DND-41 (cell line): ENCODE measurements at regions not wholly inside any gene's neighbourhood (a gene's known extent, or its start where the extent isn't known, plus 50 kb on each side); places are given as distances from the start of the nearest gene placed in this dataset.

Experiments used
- ATAC-seq: fragments of 200-7000 bp; cut with Tn5 transposase; 3 replicates; pipeline ENCODE4 v1.9.1; 2021; ENCODE audit warnings: low read depth; ENCODE audit not compliant: insufficient read depth
- DNase-seq: peaks from one replicate; pipeline ENCODE4 v3.0.0-alpha.2; 2020
- H2AFZ ChIP-seq: 2 replicates; pipeline ENCODE4 v1.6.0; 2012; ENCODE audit warnings: low read depth, low read length
- H3K27ac ChIP-seq: 2 replicates; pipeline ENCODE4 v1.5.1; 2012; ENCODE audit warnings: low read length, inconsistent platforms
- H3K27me3 ChIP-seq: fragments of 200-600 bp; sonication (generic); 2 replicates; pipeline ENCODE4 v1.6.0; 2012; ENCODE audit warnings: low read length, mild to moderate bottlenecking, inconsistent platforms; ENCODE audit not compliant: insufficient read depth, poor library complexity
- H3K36me3 ChIP-seq: 2 replicates; pipeline ENCODE4 v1.5.1; 2012; ENCODE audit warnings: low read length, inconsistent platforms; ENCODE audit not compliant: insufficient read depth
- H3K4me1 ChIP-seq: 2 replicates; pipeline ENCODE4 v1.5.1; 2012; ENCODE audit warnings: mild to moderate bottlenecking, low read length; ENCODE audit not compliant: insufficient read depth
- H3K4me2 ChIP-seq: 2 replicates; pipeline ENCODE4 v1.6.0; 2012; ENCODE audit warnings: mild to moderate bottlenecking, moderate library complexity, low read length, inconsistent platforms; ENCODE audit not compliant: insufficient read depth
- H3K4me3 ChIP-seq, 2 experiments: fragments of 200-600 bp in 1 of 2; shearing (Covaris generic) in 1 of 2; 2 replicates each; pipeline ENCODE4 v1.5.1; 2012 to 2016; ENCODE audit warnings: inconsistent platforms in 2 of 2, low read length in 2 of 2, mild to moderate bottlenecking in 2 of 2, low read depth in 1 of 2, moderate library complexity in 1 of 2
- H3K79me2 ChIP-seq: 2 replicates; pipeline ENCODE4 v1.6.0; 2012; ENCODE audit warnings: low read length, inconsistent platforms; ENCODE audit not compliant: insufficient read depth
- H3K9ac ChIP-seq: 2 replicates; pipeline ENCODE4 v1.6.0; 2012; ENCODE audit warnings: low read depth, mild to moderate bottlenecking, inconsistent platforms, low read length, moderate library complexity
- H3K9me3 ChIP-seq: 2 replicates; pipeline ENCODE4 v1.5.1; 2012; ENCODE audit warnings: low read length, moderate library complexity, mild to moderate bottlenecking, inconsistent platforms; ENCODE audit not compliant: insufficient read depth, severe bottlenecking
- H4K20me1 ChIP-seq: 2 replicates; pipeline ENCODE4 v1.6.0; 2012; ENCODE audit warnings: low read length; ENCODE audit not compliant: insufficient read depth
- CTCF ChIP-seq: IDR thresholded peaks from 2 replicates; pipeline ENCODE4 v1.5.1; 2012; ENCODE audit warnings: borderline replicate concordance, low read length, moderate library complexity, mild to moderate bottlenecking; ENCODE audit not compliant: poor library complexity, severe bottlenecking; ENCODE audit errors: extremely low read depth
- EZH2 ChIP-seq: IDR thresholded peaks from 3 replicates; pipeline ENCODE4 v1.6.1; 2012; ENCODE audit warnings: borderline replicate concordance, low read depth, mild to moderate bottlenecking, moderate library complexity, low read length, inconsistent platforms; ENCODE audit not compliant: severe bottlenecking

- TF ChIP-seq CTCF (no peak), EZH2 (no peak)
- Histone ChIP-seq H2AFZ (no peak overlapping the region), H3K9ac (no peak overlapping the region), H4K20me1 (no peaks in the 10 kb centered on the region), H3K79me2 (no peaks in the 10 kb centered on the region), H3K4me2 (no peak overlapping the region), H3K9me3 (no peaks in the 10 kb centered on the region), H3K36me3 (no peaks in the 10 kb centered on the region), H3K4me3 (no peak overlapping the region), H3K4me1 (no peaks in the 10 kb centered on the region), H3K27me3 (peaks cover 3% of the 10 kb centered on the region), H3K27ac (no peak overlapping the region)
- no peak for DNase-seq
- ATAC-seq = no peak
These were observed 433.4 kb downstream of the BRD1 start for GRCh38 chr22:49394116-49394785.

- Histone ChIP-seq H3K27ac (no peak overlapping the region), H3K9me3 (no peaks in the 10 kb centered on the region), H3K4me2 (no peak overlapping the region), H4K20me1 (no peaks in the 10 kb centered on the region), H3K4me1 (no peaks in the 10 kb centered on the region), H3K4me3 (no peak overlapping the region), H3K27me3 (peaks cover 3% of the 10 kb centered on the region), H3K36me3 (no peaks in the 10 kb centered on the region), H3K9ac (no peak overlapping the region), H2AFZ (no peak overlapping the region), H3K79me2 (no peaks in the 10 kb centered on the region)
- TF ChIP-seq EZH2 (no peak), CTCF (no peak)
- ATAC-seq (no peak), DNase-seq (no peak)
These were observed 434.1 kb downstream of the BRD1 start for GRCh38 chr22:49393526-49393925.

GRCh38 chr22:49392841-49393510 lies 434.7 kb downstream of the BRD1 start:
- TF ChIP-seq CTCF (no peak), EZH2 (no peak)
- no peak for ATAC-seq
- Histone ChIP-seq H3K9ac (no peak overlapping the region), H3K9me3 (no peaks in the 10 kb centered on the region), H2AFZ (no peak overlapping the region), H4K20me1 (no peaks in the 10 kb centered on the region), H3K4me3 (no peak overlapping the region), H3K4me1 (no peaks in the 10 kb centered on the region), H3K36me3 (no peaks in the 10 kb centered on the region), H3K27me3 (peaks cover 3% of the 10 kb centered on the region), H3K27ac (no peak overlapping the region), H3K79me2 (no peaks in the 10 kb centered on the region), H3K4me2 (no peak overlapping the region)
- no peak for DNase-seq
